ENCODE measurements at regions not wholly inside any gene's neighbourhood (a gene's known extent, or its start where the extent isn't known, plus 50 kb on each side); places are given as distances from the start of the nearest gene placed in this dataset.

DNA sequence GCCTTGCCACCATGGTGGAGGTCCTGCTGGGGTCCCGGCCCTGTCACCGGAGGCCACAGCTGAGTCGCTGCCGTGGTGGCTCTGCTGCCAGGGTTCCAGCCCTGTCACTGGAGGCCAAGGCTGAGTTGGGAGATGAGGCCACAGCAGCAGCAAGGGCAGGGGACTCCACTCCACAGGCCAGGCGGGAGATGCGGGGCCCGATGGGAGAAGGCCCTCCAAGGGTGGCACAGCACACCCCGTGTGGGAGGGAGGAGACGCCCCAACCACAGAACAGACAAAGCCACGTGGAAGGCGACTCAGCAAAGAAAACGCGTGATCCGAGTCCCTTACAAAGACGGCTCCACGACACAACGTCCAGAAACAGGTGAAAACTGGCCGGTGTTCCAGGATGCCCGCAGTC lies 159.3 kb downstream of the BRD1 start:
- TF ChIP-seq, protein P1, sequence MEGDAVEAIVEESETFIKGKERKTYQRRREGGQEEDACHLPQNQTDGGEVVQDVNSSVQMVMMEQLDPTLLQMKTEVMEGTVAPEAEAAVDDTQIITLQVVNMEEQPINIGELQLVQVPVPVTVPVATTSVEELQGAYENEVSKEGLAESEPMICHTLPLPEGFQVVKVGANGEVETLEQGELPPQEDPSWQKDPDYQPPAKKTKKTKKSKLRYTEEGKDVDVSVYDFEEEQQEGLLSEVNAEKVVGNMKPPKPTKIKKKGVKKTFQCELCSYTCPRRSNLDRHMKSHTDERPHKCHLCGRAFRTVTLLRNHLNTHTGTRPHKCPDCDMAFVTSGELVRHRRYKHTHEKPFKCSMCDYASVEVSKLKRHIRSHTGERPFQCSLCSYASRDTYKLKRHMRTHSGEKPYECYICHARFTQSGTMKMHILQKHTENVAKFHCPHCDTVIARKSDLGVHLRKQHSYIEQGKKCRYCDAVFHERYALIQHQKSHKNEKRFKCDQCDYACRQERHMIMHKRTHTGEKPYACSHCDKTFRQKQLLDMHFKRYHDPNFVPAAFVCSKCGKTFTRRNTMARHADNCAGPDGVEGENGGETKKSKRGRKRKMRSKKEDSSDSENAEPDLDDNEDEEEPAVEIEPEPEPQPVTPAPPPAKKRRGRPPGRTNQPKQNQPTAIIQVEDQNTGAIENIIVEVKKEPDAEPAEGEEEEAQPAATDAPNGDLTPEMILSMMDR (IDR thresholded peaks at IDR 0.05; ENCODE audit: insufficient read depth, low read length, poor library complexity, severe bottlenecking) = no peak
- no peak for TF ChIP-seq EZH2phosphoT487 (conservative IDR thresholded peaks at IDR 0.05; ENCODE audit: low read length)
